AG09319 (cell line): ENCODE measurements at regions not wholly inside any gene's neighbourhood (a gene's known extent, or its start where the extent isn't known, plus 50 kb on each side); places are given as distances from the start of the nearest gene placed in this dataset.

Experiments
- DNase-seq: peaks from one replicate; pipeline ENCODE4 v3.0.0-alpha.2; 2010; ENCODE audit warnings: low read depth; ENCODE audit errors: extremely low read depth
- CTCF ChIP-seq: IDR thresholded peaks from 2 replicates; pipeline ENCODE4 v1.5.1; 2011; ENCODE audit warnings: low read depth, mild to moderate bottlenecking, inconsistent platforms, low read length, moderate library complexity

- no peak for DNase-seq
- TF ChIP-seq CTCF = no peak
These were observed 246.1 kb downstream of the RPS24 start for GRCh38 chr10:78279756-78280155.

- TF ChIP-seq CTCF = no peak
- DNase-seq = no peak
These were observed 246.9 kb downstream of the RPS24 start for GRCh38 chr10:78280604-78281003.

- DNase-seq = no peak
- no peak for TF ChIP-seq CTCF
These were observed 248.0 kb downstream of the RPS24 start for GRCh38 chr10:78281627-78282026.

GRCh38 chr10:78283069-78283682 is 249.5 kb downstream of the RPS24 start:
- no peak for DNase-seq
- no peak for TF ChIP-seq CTCF

GRCh38 chr10:78284381-78284780 is 250.7 kb downstream of the RPS24 start:
- TF ChIP-seq CTCF = no peak
- DNase-seq = no peak

- DNase-seq = no peak
- no peak for TF ChIP-seq CTCF
These were observed 251.6 kb downstream of the RPS24 start for GRCh38 chr10:78285226-78285625.

GRCh38 chr10:78286186-78286585 is 252.5 kb downstream of the RPS24 start:
- no peak for TF ChIP-seq CTCF
- DNase-seq = no peak
